HL-60 (cell line): ENCODE measurements at regions not wholly inside any gene's neighbourhood (a gene's known extent, or its start where the extent isn't known, plus 50 kb on each side); places are given as distances from the start of the nearest gene placed in this dataset.

Experiments used
- POLR2AphosphoS5 ChIP-seq: IDR thresholded peaks from 2 replicates; pipeline ENCODE4 v1.6.1; 2012; ENCODE audit warnings: low read depth
- TF ChIP-seq, protein P1 (sequence below): IDR thresholded peaks from one replicate; pipeline ENCODE4 v1.5.1; 2011; ENCODE audit warnings: low read length, control low read depth, inconsistent platforms; ENCODE audit not compliant: insufficient read depth
- TF ChIP-seq, protein P2 (sequence below): IDR thresholded peaks from 2 replicates; pipeline ENCODE4 v1.6.1; 2012; ENCODE audit warnings: low read depth; ENCODE audit not compliant: insufficient replicate concordance

DNA sequence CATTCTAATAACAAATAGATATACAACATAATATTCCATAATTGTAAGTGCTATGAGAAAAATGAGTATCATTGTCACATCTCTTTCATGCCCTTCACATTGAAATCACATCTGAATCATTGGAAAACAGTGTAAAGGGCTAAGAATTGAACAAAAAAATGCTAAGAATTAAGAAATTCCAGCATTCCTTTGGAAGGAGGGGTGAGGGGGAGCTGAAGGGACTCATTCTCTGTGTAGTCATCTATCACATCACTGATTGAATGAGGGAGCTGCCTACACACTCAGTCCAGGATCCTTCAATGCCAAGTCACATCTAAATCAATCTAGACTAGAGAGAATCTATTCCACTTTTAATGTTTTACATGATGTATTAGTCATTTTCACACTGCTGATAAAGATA lies 286.6 kb downstream of the DTWD2 start:
- TF ChIP-seq, protein P1, sequence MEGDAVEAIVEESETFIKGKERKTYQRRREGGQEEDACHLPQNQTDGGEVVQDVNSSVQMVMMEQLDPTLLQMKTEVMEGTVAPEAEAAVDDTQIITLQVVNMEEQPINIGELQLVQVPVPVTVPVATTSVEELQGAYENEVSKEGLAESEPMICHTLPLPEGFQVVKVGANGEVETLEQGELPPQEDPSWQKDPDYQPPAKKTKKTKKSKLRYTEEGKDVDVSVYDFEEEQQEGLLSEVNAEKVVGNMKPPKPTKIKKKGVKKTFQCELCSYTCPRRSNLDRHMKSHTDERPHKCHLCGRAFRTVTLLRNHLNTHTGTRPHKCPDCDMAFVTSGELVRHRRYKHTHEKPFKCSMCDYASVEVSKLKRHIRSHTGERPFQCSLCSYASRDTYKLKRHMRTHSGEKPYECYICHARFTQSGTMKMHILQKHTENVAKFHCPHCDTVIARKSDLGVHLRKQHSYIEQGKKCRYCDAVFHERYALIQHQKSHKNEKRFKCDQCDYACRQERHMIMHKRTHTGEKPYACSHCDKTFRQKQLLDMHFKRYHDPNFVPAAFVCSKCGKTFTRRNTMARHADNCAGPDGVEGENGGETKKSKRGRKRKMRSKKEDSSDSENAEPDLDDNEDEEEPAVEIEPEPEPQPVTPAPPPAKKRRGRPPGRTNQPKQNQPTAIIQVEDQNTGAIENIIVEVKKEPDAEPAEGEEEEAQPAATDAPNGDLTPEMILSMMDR: no peak
- TF ChIP-seq POLR2AphosphoS5: no peak
- TF ChIP-seq, protein P2, sequence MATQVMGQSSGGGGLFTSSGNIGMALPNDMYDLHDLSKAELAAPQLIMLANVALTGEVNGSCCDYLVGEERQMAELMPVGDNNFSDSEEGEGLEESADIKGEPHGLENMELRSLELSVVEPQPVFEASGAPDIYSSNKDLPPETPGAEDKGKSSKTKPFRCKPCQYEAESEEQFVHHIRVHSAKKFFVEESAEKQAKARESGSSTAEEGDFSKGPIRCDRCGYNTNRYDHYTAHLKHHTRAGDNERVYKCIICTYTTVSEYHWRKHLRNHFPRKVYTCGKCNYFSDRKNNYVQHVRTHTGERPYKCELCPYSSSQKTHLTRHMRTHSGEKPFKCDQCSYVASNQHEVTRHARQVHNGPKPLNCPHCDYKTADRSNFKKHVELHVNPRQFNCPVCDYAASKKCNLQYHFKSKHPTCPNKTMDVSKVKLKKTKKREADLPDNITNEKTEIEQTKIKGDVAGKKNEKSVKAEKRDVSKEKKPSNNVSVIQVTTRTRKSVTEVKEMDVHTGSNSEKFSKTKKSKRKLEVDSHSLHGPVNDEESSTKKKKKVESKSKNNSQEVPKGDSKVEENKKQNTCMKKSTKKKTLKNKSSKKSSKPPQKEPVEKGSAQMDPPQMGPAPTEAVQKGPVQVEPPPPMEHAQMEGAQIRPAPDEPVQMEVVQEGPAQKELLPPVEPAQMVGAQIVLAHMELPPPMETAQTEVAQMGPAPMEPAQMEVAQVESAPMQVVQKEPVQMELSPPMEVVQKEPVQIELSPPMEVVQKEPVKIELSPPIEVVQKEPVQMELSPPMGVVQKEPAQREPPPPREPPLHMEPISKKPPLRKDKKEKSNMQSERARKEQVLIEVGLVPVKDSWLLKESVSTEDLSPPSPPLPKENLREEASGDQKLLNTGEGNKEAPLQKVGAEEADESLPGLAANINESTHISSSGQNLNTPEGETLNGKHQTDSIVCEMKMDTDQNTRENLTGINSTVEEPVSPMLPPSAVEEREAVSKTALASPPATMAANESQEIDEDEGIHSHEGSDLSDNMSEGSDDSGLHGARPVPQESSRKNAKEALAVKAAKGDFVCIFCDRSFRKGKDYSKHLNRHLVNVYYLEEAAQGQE: no peak
